ENCODE measurements at regions not wholly inside any gene's neighbourhood (a gene's known extent, or its start where the extent isn't known, plus 50 kb on each side); places are given as distances from the start of the nearest gene placed in this dataset.

GRCh38 chr2:150887926-150888325, 373.7 kb downstream of the RBM43 start:
- DNase-seq: no peak

DNA sequence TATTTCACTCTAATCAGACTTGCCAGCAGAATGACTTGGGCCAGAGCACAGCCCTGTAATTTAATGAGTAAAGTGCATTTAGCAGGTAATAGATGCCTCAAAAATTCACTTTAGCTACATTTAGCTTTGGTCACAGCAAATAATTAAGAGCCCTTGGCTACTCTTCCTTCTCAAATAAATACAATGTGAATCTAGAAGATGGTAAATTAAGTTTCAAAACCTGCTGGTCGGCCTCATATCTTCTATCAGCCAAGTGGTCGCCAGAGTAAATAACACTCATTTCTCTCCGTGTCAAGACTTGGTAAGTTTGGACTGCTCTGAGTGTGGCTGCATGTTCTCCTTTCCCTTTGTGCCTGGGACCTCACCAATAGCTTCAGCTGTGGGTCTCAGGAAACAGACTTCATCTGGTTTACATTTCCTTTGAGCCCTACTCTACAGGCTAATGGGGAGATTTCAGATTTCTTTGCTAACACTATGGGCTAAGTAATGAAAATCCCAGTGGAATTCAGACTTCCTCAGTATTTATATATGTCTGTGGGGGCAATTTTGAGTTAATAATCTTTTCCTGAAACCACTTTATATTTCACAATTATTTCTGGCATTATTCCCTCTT, 375.8 kb downstream of the RBM43 start:
- no peak for DNase-seq

GRCh38 chr2:150885236-150885635, 376.4 kb downstream of the RBM43 start:
- no peak for DNase-seq

DNA sequence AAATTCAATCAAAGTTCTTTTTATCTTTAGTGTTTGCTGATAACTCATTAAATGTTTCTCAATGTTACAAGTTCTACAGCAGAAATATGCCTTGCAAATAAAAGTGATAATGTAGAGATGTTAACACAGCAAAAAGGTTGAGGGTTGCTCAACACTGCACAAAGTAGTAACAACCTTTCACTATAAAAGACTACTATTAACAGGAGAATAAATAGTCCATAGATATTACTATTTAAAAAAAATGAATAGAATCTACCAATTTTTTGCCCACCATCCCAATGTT, 378.1 kb downstream of the RBM43 start:
- DNase-seq: no peak

- no peak for DNase-seq
Observed at GRCh38 chr2:150882751-150883612, 378.7 kb downstream of the RBM43 start.

- DNase-seq: no peak
Observed at GRCh38 chr2:150880986-150881385, 380.7 kb downstream of the RBM43 start.

DNA sequence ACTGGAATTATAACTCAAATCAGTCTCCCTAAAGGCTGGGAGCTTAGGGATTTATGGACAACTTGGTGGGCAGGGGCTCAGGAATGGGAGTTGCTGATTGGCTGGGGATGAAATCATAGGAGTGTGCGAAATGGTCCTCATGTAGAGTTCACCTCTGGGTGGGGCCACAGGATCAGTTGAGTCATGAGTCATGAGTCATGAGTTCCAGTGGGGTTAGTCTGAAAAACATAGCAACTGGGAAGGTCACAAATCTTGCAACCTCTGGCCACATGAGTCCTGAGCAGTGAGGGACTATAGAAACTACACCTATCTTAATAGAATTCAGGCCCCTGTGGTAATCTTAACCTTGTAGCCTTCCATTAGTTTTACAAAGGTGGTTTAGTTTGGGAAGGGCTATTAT, 383.3 kb downstream of the RBM43 start:
- DNase-seq: no peak

- DNase-seq: no peak
Observed at GRCh38 chr2:150876251-150876950, 385.3 kb downstream of the RBM43 start.

- no peak for DNase-seq
Observed at GRCh38 chr2:150873396-150873772, 385.9 kb upstream of the RND3 start.

DNA sequence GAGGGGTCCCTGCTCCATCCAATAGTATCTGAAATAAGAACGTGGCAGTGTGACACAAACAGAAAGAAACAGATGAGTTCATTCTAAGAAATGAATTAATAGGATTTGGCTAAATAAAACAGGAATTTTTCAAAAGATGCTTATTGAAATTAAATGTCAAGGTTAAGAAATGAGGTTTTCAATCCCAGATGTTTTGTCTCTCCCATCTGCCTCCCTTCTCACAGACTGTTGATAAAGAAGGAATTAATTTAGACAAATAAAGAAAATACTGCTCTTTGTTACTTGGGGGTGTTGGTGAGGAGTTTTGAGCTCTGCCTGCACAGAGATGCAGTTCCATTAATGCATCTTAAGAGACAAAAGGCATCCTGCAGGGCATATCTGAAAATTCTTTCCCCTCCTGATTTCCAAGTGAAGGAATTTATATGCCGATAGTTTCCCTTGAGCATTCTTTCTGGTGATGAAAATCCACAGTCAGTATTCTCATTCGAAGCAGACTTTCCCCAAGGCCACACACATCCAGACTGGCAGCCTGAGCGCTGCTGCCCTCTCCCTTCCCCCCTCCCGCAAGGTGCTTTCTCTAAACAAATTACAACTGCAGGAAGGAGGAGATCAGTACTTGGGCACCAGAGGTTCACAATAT, 385.4 kb upstream of the RND3 start:
- DNase-seq: no peak

- DNase-seq: no peak
Observed at GRCh38 chr2:150866431-150866830, 379.0 kb upstream of the RND3 start.

DNA sequence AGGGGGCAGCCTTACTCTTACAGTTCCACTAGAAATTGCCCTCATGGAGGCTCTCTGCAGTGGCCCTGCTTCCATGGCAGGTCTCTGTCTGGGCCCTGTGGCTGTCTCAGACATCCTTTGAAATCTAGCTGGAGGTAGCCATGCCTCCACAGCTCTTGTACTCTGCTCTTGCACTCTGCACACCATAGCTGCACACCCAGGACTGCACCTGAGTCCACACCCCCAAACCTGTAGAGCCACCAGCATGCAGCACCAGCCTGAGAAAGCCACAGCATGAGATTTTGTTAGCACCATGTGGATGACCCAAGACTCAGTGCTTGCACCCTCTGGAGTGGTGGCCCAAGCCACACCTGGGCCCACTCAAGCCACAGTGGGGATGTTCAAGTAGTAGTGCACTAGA, 376.2 kb upstream of the RND3 start:
- DNase-seq: no peak

- DNase-seq: no peak
Observed at GRCh38 chr2:150860301-150860700, 372.8 kb upstream of the RND3 start.

DNA sequence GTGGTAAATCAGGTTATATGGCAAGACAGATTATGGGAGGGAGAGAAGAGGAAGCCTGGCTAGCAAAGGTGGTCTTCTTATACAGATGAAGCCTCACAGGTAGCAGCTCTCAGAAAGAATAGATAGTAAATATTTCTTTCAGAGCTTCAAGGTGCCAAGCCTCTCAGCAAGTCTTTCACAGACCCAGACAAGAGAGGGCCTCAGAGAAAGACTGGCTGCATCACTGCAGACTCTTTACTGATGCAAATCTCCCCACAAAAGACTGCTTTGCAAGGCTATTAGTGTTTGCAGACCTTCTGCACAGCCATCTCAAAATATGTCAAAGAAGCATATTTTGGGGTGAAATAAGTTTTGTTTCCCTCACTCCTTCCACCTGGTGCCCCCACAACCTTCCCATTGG, 372.4 kb upstream of the RND3 start:
- no peak for DNase-seq

DNA sequence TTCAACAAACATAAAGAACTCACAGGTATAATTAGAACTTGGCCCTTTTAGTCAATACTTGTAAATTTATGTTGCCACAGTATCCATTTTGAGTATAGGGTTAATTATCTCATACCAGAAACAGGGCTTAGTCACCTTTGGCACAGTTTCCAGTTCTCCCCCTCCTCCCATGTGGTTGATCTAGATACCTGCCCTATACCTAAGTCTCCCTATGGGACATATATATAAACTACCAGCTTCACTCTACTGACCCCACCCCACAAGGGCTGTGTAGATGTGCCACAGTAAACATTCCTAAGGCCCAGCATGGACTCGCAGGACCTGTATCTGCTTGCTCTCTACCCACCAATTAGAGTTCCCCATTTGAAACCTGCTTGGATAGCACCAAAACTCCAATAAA, 371.7 kb upstream of the RND3 start:
- no peak for DNase-seq

DNA sequence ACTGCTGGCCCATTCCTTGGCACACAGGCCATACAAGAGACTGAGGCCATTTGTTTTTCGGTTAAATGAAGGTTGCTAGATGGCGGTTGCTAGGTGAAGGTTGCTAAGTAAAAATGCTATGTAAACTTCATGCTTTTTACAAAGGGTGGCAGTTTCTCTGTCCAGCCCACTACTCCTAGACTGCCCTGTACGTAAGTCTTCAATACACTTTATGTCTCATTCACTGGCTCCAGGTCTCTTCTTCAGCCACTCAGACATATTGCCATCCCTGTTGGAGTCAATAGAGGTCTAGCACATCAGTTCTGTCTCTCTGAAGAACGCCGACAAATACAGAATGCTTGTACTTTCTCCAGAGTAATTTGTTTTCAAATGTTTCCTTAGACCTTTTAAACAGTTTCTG, 370.9 kb upstream of the RND3 start:
- no peak for DNase-seq

DNA sequence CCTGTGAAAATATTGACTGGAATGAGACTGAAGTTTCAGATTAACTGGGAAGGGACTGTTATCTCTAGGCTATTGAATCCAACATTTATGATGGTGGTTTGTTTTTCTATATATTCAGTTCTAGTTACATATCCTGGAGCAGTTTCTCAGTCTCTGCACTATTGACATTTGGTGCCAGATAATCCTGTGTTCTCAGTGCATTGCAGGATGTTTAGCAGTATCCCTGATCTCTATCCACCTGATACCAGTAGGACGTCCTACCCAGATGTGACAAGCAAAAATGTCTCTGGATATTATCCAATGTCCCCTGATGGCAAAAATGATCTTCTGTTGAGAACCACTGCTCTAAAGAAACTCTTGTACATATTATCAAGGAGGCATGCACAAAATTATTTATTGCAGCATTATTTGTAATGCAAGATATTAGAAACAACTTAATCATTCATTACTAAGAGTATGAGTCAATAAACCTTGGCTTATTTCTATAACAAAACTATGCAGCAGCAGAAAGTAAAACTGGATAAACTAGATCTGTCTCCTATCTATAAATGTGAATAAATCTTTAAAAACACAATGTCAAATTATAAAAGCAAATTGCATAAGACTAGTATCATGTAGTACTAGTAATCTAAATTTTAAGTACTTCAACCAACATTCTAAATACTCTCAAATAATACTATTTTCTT, 369.3 kb upstream of the RND3 start:
- no peak for DNase-seq

DNA sequence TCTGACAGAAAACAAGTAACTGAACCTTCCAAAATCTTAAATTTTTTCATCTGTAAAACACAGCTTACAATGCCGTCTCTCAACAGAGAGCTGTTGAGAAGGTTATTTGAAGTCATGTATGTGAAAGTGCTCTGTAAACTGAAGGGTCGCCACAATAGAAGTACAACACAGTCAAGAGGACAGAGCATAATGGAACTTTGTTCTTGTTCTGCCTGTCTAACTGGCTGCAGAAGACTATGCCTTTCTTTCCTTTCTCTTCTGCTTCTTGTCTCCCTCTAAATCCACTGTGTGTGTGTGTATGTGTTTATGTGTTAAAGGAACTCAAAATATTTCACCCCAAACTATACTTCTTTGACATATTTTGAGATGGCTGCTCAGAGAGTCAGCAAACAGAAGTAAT, 365.8 kb upstream of the RND3 start:
- no peak for DNase-seq

GRCh38 chr2:150850641-150851040, 363.2 kb upstream of the RND3 start:
- no peak for DNase-seq

DNA sequence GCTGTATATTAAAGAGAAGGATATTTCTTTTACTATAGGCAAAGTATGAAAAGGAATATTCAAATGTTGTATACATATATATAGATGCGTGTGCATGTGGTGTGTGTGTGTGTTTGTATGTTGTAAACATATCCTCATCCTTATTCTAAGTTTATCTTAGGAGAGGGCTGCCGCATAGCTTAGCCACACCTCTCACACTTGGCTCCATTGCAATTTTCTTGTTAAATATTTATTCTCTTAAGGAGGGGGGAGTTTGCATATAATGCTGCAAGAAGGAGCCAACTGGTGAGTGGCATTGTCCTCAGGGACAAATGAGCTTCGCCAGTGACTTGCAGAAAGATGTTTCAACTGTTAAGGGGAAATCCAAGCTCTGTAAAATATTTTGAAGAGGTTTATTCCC, 360.1 kb upstream of the RND3 start:
- DNase-seq: no peak

DNA sequence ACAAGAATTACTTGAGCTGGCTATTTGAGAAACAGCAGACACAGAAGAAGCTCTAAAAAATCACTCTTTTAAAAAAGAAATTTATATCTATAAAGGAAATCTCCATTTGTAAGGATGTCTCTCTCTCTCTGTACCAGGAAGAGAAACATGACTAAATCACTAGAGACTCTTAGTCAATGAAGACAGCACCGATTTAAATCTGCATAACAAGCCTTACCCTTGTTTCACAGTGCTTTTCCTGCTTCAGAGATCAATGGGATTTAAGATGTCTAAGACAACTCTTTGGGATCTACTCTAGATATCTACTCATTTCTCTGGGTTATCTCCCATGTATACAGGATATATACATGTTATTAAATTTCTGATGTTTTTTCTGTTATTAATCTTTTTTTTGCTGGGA, 359.2 kb upstream of the RND3 start:
- DNase-seq: no peak

- no peak for DNase-seq
Observed at GRCh38 chr2:150832686-150833085, 345.2 kb upstream of the RND3 start.

- DNase-seq: no peak
Observed at GRCh38 chr2:150824118-150824517, 336.7 kb upstream of the RND3 start.
